ENCODE measurements at regions not wholly inside any gene's neighbourhood (a gene's known extent, or its start where the extent isn't known, plus 50 kb on each side); places are given as distances from the start of the nearest gene placed in this dataset.
"Not testable (repeated sequence)": the region's sequence is repeated elsewhere in the genome, so short reads cannot be mapped to it uniquely, and the experiment has no call there.

DNA sequence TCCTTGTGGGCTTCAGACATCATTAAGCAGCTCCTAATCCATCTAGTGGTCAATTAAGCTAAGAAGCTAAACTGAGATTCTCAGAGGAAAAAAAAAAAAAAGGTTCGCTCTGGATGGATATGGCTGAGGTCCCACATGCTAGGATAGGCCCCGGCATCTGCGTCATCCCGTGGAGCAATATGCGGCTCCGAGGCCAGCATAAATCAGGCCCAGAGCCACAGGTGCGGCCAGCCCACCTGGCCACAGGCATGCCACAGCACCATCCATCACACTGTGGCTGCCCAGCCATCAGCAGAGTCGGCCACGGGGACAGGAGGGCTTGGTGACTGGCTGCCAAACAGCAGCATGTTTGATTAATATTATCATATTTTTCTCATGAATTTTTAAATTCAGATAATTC is 106.9 kb upstream of the TIAM1 start:
- no peak for DNase-seq (ENCODE audit: low spot score)

DNA sequence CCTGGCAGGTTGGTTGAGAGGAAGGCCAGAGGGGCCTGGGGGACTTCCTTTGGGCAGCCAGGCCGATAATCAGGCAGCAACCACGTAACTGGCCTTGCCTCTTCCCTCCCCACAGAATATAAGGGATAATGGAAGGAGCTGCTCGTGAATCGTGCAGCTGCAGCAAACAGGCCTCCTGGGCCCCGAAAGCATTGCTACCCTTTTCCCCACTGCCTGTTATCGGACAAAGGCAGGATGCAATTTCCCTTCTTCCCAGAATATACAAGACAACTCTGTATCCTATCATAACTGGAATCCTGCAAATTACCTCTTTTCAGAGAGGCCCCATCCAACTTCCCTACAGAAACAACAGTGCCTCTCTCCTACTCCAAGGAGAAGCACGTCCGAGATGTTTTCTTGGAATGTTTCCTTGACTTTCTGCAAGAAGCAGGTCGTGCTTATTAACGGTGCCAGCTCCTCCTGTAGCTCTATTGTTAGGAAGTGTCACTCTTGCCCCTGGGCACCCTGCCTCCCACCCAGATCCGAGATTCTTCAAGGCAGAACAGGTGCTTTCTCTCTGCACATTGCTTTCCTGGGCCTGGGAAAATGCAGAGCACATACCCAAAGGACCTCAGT is 106.0 kb upstream of the TIAM1 start:
- no peak for DNase-seq (ENCODE audit: low spot score)

DNA sequence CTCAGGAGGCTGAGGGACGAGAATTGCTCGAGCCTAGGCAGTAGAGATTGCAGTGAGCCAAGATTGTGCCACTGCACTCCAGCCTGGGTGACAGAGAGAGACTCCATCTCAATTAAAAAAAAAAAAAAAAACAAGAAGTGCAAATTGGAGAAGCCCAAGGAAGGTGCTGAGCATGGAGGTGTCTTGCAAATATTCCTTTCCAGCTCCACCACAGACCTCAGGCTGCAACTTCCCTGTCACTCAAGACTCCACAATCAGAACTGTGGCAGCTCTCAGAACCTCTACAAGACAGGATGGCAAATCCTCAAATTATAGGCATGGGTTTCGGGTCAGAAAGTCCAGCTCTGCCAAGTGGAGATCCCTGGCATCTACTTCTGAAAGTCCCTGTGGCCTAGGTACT is 104.4 kb upstream of the TIAM1 start:
- no peak for DNase-seq (ENCODE audit: low spot score)

DNA sequence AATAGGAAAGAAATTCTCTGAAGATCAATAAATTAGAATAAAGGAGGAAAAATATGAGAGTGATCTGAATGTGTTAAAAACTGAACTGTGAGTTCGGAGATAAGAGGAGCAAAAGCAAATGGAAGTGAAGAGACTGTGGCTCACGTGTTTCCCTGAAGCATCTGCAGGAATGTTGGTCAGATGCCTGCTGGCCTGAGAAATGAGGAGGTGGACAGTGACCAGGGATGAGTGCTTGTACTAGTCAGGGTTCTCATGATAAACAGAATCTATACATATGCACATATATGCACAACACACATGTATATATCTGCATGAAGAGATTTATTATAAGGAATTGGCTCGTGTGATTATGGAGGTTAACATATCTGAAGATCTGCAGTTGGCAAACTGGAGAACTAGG is 103.4 kb upstream of the TIAM1 start:
- DNase-seq (ENCODE audit: low spot score), result peak; percentile 12

DNA sequence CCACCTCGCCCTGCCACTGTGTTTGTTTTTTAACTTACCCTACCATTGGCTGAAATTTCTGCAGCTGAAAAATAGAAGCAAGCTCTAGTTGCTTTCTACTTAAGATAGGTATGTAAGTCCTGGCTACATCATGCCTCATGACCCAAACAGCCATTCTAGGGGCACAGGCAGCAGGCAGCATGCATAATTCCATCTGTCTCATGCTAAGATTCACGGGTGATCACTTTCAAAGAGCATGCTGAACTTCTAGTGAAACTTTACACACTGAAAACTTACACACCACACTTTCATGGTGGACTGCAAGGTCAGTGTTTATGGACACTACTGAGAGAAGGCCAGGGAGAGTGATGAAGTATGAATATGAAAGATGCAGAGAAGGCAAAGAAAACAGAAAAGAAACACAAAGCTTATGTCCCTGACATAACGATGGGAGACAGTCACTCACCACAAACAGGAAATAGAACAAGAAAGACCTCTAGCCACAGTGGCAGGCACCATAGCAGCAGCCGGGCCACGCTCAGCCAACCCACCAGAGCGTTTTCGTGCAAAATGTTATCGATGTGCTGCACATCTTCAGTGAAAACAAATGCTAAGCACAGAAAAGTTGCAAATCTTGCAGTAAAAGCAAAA is 102.3 kb upstream of the TIAM1 start:
- no peak for DNase-seq (ENCODE audit: low spot score)

DNA sequence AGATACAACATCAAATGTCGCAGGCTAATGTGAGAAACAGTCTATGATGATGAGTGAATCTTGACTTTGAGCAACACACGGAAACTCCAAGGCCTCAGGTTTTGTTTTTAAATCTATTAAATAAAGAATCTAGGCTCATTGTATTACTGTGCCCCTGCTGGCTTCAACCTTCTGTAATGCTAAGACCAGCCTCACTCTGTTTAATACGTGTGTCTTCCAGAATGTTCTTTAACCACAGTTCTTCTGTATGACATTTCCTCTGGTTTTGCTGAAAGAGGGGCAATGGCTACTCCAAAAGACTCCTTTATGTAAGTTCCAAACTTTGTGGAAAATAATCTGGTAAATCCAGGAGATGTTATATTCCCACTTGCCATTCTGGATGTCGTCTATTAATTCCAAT is 101.1 kb upstream of the TIAM1 start:
- no peak for DNase-seq (ENCODE audit: low spot score)

DNA sequence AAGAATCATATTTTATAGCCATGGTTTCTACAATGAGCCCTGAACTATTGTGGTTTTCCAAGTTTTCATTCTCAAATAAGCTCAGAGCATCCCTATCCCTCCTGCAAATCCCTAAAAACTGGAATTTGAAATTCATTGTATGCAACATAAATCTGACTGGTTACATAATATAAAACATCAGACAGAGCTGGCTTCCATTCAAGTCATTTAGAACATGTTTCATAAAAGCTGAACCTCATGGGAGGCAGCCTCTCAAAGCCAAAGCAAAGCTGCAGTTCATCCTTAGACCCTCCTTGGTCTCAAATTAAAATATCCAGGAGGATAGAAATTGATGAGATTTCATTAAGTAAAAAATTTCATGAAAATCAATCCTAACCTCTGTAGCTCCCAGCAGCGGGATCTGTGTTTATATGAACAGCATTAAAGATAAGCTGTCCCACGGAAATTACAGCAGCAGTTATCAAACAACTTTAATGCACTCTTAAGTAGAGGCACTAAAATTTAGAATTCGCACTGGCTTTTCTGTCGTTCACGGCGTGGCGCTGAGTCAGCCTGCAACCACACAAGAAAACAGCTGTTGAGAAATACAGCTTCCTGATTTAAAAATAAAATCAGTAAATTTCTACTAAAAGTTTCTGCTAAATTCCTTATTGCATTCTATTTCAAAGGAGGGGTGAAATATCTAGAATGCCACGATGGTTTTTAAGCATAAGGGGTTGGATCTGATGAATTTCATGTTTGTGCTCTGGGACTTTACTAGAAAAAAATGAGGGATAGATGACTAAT is 99.9 kb upstream of the TIAM1 start:
- no peak for DNase-seq (ENCODE audit: low spot score)

DNA sequence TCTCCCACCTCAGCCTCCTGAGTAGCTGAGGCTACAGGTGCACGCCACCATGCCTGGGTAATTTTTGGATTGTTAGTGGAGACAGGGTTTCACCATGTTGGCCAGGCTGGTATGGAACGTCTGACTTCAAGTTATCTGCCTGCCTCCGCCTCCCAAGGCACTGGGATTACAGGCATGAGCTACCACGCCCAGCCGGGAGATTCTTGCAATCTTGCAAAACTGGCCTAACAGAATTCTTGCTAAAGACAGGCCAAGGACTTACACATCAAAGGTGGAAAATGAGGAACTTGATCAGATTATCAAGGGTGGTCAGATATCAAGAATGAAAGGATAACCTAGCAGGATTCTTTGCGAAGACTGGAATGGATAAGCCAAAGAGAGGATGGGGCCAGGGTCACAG is 98.3 kb upstream of the TIAM1 start:
- DNase-seq (ENCODE audit: low spot score), result no peak

DNA sequence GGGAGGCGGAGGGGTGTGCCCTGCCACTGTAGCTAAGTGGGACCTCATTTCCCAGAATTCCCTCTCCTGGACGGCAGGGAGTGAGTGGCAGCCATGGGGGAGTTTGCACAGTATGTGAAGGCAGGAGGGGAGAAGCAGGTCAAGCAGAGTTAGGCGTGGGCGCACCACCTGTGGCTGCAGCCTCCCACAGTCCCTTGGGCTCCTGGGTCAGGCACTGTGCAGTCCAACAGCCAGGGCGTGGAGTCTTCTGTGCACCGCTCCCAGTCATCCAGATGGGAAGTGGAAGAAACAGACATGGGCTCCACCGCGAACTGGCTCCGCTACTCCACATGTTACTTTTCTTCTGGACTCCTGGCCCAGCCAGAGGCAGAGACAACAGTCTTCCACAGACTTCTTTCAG is 85.4 kb upstream of the TIAM1 start:
- no peak for DNase-seq (ENCODE audit: low spot score)

DNA sequence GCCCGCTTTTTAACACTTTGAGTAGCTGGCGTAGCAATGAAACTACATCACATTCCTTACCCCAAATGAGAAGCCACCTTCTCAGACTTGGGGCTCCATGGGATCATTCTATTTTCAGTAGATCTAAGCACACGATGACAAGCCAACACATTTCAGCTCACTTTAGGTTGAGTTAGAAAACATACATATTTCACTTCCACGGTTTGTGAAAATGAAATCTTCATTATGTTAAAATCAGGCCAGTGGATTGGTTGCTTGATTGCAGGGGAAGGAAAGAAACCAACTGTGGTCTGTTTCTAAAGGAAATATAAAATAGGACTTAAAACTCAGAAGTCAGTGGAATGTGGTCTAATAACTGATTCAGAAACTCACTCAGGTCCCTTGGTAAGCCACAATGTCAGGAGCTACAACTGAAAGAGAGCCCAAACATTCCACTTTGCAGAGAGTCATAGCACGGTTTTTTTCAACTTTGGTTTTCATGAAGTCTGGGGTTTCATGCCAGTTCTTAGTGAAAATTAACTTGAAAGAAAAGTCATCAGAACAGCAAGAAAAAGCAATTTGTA is 82.3 kb upstream of the TIAM1 start:
- DNase-seq (ENCODE audit: low spot score), result no peak

DNA sequence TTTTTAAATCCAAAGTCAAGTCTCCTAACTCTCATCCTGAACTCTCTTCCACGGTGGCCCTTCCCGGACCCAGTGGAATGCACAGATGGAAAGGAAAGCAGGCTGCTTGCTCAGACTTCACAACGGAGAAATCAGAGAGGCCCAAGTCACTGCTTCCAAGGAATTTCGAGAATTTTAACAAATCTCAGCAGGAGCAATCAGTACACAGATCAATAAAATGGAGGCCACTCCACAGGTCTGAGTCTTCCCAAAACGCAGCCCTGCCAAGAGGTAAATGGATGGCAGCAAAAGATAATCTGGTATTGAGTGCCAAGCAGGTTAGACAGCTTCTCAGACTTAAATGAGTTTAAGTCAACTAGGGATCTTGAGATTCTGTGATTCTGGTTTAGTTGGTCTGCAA is 81.1 kb upstream of the TIAM1 start:
- DNase-seq (ENCODE audit: low spot score), result no peak

DNA sequence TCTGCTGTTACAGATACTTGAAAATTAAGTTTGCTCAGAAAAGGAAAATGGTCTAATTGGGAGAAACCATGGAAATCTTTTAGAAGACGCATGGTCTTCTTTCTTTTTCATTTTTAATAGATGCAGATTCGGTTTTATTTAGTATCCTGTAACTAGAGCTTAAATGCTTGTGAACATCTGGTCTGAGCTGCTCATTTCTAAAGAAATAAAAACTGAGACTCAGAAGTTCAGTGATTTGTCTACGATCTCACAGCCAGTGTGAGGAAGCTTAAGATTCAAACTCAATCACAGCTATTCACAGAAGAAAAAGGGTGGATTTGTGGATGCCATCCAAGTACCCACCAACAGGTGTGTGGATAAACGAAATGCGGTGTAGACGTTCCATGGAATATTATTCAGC is 80.0 kb upstream of the TIAM1 start:
- no peak for DNase-seq (ENCODE audit: low spot score)

DNA sequence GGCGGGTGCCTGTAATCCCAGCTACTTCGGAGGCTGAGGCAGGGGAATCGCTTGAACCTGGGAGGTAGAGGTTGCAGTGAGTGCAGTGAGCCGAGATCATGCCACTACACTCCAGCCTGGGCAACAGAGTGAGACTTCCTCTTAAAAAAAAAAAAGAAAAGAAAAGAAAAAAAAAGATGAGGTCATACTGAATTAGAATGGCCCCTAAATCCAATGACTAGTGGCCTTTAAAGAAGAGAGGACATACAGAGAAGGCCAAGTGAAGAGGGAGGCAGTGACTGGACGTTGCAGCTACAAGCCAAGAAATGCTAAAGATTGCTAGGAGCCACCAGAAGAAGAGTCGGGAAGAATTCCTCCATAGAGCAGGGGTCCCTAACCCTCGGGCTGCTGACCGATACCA is 76.9 kb upstream of the TIAM1 start:
- DNase-seq (ENCODE audit: low spot score), result no peak

DNA sequence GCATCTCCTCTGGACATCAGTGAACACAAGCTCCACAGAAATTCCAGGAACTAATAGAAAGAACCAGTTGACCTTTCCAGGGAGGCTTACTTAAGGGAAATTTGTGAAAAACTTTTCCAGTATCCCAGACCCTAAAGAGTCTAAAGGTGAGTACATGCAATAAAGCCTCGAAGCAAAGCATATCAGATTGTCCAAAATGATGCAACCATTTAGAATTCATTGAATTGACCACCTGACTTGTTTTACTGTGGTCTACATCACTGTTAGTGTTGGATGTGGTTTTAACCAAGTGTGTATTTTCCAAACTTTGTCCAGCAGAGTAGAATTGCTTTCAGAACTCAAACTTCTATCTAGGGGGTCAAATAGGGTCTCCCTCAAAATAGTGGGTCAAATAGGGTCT is 76.3 kb upstream of the TIAM1 start:
- DNase-seq (ENCODE audit: low spot score), result no peak

DNA sequence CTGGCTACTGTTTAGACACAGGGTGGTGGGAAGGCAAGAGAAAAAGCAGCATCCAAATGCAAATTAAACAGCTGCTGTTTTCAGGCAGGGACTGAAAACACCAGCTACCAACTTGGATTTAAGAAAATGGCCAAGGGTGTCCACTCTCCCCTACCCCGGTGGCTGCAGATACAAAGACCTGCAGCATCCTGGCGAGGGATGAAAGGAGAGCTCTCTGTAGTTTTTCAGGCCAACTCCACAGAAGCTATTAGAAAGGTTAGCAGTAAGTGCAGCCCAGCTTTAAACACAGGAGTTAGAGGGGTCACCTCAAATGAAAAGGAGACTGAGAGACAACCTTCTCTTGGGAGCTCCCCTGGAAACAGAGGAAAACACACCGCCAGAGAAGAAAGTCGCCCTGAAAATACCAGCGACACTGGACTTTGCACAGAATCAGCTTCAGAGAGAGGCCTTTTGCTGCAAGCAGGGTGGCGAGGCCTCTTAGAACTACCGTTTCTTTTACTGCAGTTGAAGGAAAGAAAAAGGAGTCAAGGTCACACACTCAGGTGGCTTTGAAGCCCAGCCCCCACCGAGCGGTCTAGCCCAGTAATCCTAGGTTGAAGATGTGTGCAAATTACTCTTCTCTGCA is 74.4 kb upstream of the TIAM1 start:
- no peak for DNase-seq (ENCODE audit: low spot score)

DNA sequence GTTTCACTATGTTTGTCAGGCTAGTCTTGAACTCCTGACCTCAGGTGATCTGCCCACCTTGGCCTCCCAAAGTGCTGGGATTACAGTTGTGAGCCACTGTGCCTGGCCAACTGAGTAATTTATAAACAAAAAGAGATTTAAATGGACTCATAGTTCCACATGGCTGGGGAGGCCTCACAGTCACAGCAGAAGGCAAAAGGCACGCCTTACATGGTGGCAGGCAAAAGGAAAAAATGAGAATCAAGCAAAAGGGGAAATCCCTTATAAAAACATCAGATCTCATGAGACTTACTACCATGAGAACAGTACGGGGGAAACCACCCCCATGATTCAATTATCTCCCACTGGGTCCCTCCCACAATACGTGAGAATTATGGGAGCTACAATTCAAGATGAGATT is 73.2 kb upstream of the TIAM1 start:
- DNase-seq (ENCODE audit: low spot score), result not testable (repeated sequence)

DNA sequence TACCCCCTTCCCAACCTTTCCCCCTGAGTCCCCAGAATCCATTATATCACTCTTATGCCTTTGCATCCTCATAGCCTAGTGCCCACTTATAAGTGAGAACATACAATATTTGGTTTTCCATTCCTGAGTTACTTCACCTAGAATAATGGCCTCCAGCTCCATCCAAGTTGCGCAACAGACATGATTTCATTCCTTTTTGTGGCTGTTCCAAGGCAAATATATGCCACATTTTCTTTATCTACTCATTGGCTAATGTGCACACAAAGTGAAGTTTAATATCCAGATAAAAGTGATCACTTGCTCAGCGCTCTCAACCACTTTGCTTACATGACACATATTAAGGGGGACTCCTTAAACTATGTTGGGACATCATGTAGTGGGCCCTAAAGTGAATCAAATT is 72.4 kb upstream of the TIAM1 start:
- DNase-seq (ENCODE audit: low spot score), result no peak

DNA sequence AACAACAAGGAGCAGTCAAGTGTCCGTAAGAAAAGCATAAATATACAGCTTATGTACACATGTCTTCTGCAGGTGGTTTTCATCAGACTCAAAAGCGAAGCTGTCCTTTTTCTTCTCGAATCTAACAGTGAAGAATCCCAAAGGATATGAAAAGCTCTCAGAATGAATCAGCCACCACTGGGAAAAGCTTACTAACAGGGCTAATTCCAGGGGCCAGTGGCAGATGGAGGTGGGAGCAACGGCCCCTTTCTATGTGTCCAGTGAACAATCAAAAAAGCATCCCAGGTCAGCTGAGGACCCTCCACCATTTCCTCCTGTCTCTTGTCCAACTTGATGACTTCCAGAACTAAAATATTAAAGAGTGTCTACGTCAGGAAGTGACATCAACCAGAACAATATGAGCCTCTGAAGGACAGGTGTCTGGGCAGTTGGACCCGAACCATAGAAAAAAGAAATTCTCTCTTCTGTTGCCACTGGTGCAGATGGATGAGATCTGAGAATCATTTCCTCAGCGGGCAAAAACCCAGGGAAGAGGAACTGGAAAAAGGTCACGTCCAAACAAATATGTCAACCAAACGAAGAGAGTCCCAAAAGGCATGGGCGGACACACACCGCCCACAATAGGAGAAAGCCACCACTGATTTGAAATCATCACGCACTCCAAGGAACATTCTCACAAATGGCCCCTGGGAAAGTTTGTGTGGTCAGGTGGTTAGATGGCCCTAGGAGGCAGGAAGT is 70.4 kb upstream of the TIAM1 start:
- DNase-seq (ENCODE audit: low spot score), result no peak

DNA sequence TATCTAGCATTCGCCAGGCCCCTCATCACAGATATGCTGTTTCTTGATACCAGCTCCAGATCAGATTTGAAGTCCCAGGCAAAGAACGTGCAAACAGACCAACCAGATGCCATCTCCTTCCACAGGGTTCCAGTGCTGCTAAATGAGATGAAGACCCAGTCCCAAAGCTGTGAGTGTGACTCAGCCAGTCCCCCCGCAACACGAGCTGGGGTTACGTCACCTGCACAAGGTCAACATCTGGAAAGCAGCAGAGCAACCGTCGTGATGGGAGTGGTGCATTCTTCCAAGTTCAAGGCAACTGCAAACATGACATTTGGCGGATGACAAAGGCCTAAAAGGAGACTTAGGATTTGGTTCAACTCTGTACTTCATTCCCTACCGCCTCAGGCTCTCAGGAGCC is 69.6 kb upstream of the TIAM1 start:
- no peak for DNase-seq (ENCODE audit: low spot score)

DNA sequence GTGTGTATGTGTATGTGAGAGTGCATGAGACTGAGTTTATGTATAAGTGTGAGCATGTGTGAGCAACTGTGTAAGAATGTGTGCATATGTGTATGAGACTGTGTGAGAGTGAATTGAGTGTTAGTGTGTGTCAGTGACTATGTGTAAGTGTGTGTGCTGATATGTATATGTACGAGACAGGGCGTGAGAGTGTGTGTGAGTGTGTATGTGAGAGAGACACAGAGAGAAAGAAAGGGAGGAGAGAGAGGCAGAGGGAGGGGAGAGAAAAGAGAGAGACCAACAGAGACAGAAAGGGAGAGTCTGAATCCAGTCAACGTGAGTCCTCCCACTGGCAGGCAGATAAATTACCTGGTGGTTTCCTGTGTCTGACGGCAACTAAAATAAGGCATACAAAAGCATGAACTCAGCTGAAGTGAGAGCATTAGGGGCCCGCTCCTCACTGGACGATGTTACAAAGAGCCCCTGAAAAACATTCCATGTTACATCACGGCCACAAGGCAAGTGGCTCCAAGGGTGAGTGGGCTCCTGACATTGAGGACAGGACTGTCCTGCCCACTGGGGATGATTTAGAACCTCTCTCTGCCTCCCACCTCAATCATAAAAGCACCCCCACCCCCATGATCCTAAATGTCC is 66.6 kb upstream of the TIAM1 start:
- no peak for DNase-seq (ENCODE audit: low spot score)

DNA sequence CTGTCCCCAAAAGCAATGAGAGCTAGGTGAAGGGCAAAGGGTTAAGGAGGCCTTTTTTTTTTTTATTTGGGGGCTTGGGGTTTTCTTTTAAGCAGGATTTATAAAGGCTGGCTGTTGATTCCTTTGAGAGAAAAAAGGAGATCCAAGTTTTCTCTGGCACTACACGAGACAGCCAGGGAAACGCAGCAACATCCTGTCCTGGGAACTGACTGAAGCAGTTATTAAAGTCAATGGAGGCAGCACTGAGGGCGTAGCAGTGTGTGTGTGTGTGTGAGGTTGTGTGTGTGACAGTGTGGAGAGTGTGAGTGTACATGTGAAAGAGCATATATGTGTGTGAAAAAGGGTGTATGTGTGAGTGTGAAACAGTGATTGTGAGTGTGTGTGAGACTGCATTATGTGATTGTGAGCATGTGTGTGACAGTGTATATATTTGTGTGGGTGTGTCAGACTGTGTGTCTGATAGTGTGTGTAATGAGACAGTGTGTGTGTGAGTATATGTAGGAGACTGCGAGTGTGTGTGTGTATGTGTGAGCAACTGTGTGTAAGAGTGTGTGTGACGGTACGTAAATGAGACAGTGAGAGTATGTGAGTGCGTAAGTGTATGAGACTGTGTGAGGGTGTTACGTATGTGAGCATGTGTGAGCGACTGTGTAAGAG is 65.9 kb upstream of the TIAM1 start:
- no peak for DNase-seq (ENCODE audit: low spot score)

Data from RKO (cell line).